GM12878 (cell line): ENCODE measurements at regions not wholly inside any gene's neighbourhood (a gene's known extent, or its start where the extent isn't known, plus 50 kb on each side); places are given as distances from the start of the nearest gene placed in this dataset.
A peak's percentile ranks its signal among the peaks of the same experiment; 100 is the strongest.

Experiments
- ATAC-seq: fragments of 200-7000 bp; cut with Tn5 transposase; 3 replicates; pipeline ENCODE4 v1.9.1; 2020; ENCODE audit warnings: mild to moderate bottlenecking, moderate library complexity
- BruUV-seq: library from RNA; stranded (reverse); fragments of 400-500 nt; replicated peaks from 2 replicates; lab custom pipeline; 2021; lab: Mats Ljungman, UMichigan
- CTCF ChIA-PET: fragments of 300-600 bp; sonication (Branson Sonifier 250); formaldehyde crosslinking; extraction: SDS; loops from one replicate; lab custom pipeline; 2021; ENCODE audit warnings: inconsistent platforms; lab: Yijun Ruan, JAX
- POLR2A ChIA-PET: fragments of 350-600 bp; formaldehyde crosslinking; extraction: SDS; loops from one replicate; lab custom pipeline; 2021; ENCODE audit warnings: inconsistent platforms; lab: Charles Lee
- RAD21 ChIA-PET: fragments of 300-600 bp; sonication (Branson Sonifier 250); formaldehyde crosslinking; loops from one replicate; lab custom pipeline; 2023; ENCODE audit warnings: antibody characterized with exemption; ENCODE audit not compliant: unreplicated experiment; lab: Charles Lee
- SMC1A ChIA-PET: fragments of 300-600 bp; sonication (Branson Sonifier 250); formaldehyde crosslinking; loops from one replicate; lab custom pipeline; 2023; ENCODE audit not compliant: unreplicated experiment, uncharacterized antibody; lab: Charles Lee
- DNase-seq: peaks from one replicate; pipeline ENCODE4 v3.0.0-alpha.2; 2011; ENCODE audit warnings: low read depth, low spot score
- FAIRE-seq: peaks from 3 replicates; lab custom pipeline; 2011; peaks lifted over from hg19 to GRCh38; lab: Jason Lieb, UNC
- H2AFZ ChIP-seq: 2 replicates; pipeline ENCODE4 v1.6.0; 2011; ENCODE audit warnings: low read depth, low read length, control low read depth; ENCODE audit not compliant: control insufficient read depth
- H3K27ac ChIP-seq: 2 replicates; pipeline ENCODE4 v1.5.1; 2011; ENCODE audit warnings: control low read depth; ENCODE audit not compliant: control insufficient read depth, insufficient read depth
- H3K27me3 ChIP-seq, 2 experiments: replicated peaks in 1 of 2; 2 replicates each; pipeline versions ENCODE4 v1.6.0 to v1.6.1; 2011; ENCODE audit warnings: low read length in 1 of 2; ENCODE audit not compliant: control insufficient read depth in 2 of 2, insufficient read depth in 2 of 2
- H3K36me3 ChIP-seq, 2 experiments: 2 replicates each; pipeline ENCODE4 v1.5.1; 2011; ENCODE audit warnings: low read length in 1 of 2; ENCODE audit not compliant: control insufficient read depth in 2 of 2, insufficient read depth in 2 of 2
- H3K4me1 ChIP-seq: 2 replicates; pipeline ENCODE4 v1.6.1; 2011; ENCODE audit warnings: mild to moderate bottlenecking, low read length, moderate library complexity, mixed read lengths; ENCODE audit not compliant: control insufficient read depth, insufficient read depth
- H3K4me2 ChIP-seq: 2 replicates; pipeline ENCODE4 v1.6.0; 2011; ENCODE audit warnings: control low read depth; ENCODE audit not compliant: control insufficient read depth, insufficient read depth
- H3K4me3 ChIP-seq: fragments of 200-600 bp; sonication (generic); 2 replicates; pipeline ENCODE4 v1.5.1; 2016
- H3K79me2 ChIP-seq: 2 replicates; pipeline ENCODE4 v1.6.0; 2011; ENCODE audit warnings: low read length; ENCODE audit not compliant: control insufficient read depth, insufficient read depth
- H3K9ac ChIP-seq: 2 replicates; pipeline ENCODE4 v1.8.0; 2011; ENCODE audit warnings: low read length, control low read depth, mixed read lengths; ENCODE audit not compliant: control insufficient read depth, insufficient read depth
- H3K9me3 ChIP-seq: replicated peaks from 3 replicates; pipeline ENCODE4 v1.5.1; 2011; ENCODE audit warnings: mild to moderate bottlenecking, low read length; ENCODE audit not compliant: control insufficient read depth, insufficient read depth
- H4K20me1 ChIP-seq: 2 replicates; pipeline ENCODE4 v1.6.0; 2011; ENCODE audit not compliant: control insufficient read depth, insufficient read depth
- ATF7 ChIP-seq: fragments of 450-650 bp; IDR thresholded peaks from 2 replicates; pipeline ENCODE4 v1.6.1; 2016; ENCODE audit warnings: low read depth, mild to moderate bottlenecking
- CBFB ChIP-seq: IDR thresholded peaks from 2 replicates; pipeline ENCODE4 v1.6.1; 2016; ENCODE audit warnings: antibody characterized with exemption, low read depth
- EED ChIP-seq: sonication (generic); IDR thresholded peaks from 2 replicates; pipeline ENCODE4 v1.6.1; 2016; ENCODE audit warnings: antibody characterized with exemption, low read depth
- HDAC2 ChIP-seq: fragments of 200-600 bp; sonication (generic); IDR thresholded peaks from 2 replicates; pipeline ENCODE4 v1.6.1; 2017
- IKZF1 ChIP-seq: fragments of 450-650 bp; conservative IDR thresholded peaks from 2 replicates; pipeline ENCODE4 v1.6.1; 2017; ENCODE audit warnings: antibody characterized with exemption, mild to moderate bottlenecking
- JUNB ChIP-seq: IDR thresholded peaks from 2 replicates; pipeline ENCODE4 v1.6.1; 2016; ENCODE audit warnings: antibody characterized with exemption, mild to moderate bottlenecking
- JUND ChIP-seq: IDR thresholded peaks from 2 replicates; pipeline ENCODE4 v1.6.1; 2012; ENCODE audit warnings: low read depth, mild to moderate bottlenecking, low read length, improper control_type of control experiment, moderate library complexity
- MEF2A ChIP-seq: IDR thresholded peaks from 2 replicates; pipeline ENCODE4 v1.6.1; 2011; ENCODE audit warnings: low read depth, mild to moderate bottlenecking, low read length, moderate library complexity; ENCODE audit not compliant: insufficient read depth
- MEF2B ChIP-seq: fragments of 450-650 bp; IDR thresholded peaks from 2 replicates; pipeline ENCODE4 v1.6.1; 2018; ENCODE audit warnings: mild to moderate bottlenecking, moderate library complexity; ENCODE audit not compliant: partially characterized antibody, poor library complexity, severe bottlenecking
- MTA2 ChIP-seq: fragments of 450-650 bp; IDR thresholded peaks from 2 replicates; pipeline ENCODE4 v1.6.1; 2016; ENCODE audit warnings: low read depth, mild to moderate bottlenecking, moderate library complexity
- MYC ChIP-seq: IDR thresholded peaks from 2 replicates; pipeline ENCODE4 v1.6.1; 2011; ENCODE audit warnings: mild to moderate bottlenecking, low read length, moderate library complexity, inconsistent platforms; ENCODE audit not compliant: insufficient read depth, insufficient replicate concordance, insufficient read length, severe bottlenecking
- RAD21 ChIP-seq: IDR thresholded peaks from 2 replicates; pipeline ENCODE4 v1.6.1; 2011; ENCODE audit warnings: mild to moderate bottlenecking, low read depth, low read length, moderate library complexity; ENCODE audit not compliant: insufficient read depth
- SIX5 ChIP-seq: IDR thresholded peaks from 2 replicates; pipeline ENCODE4 v1.6.1; 2011; ENCODE audit warnings: mild to moderate bottlenecking, low read depth, low read length, moderate library complexity; ENCODE audit not compliant: severe bottlenecking
- YBX1 ChIP-seq: fragments of 450-650 bp; IDR thresholded peaks from 2 replicates; pipeline ENCODE4 v1.6.1; 2016; ENCODE audit warnings: antibody characterized with exemption
- YY1 ChIP-seq: IDR thresholded peaks from 2 replicates; pipeline ENCODE4 v1.6.1; 2011; ENCODE audit warnings: low read depth, mild to moderate bottlenecking, low read length
- WGBS: methylation state at CpG from one replicate; pipeline ENCODE4 v1.1.6; 2016; ENCODE audit warnings: low lambda C conversion rate; ENCODE audit not compliant: insufficient replicate concordance, insufficient coverage; ENCODE audit errors: missing lambda C conversion rate; 5-methylcytosine and 5-hydroxymethylcytosine counted together
- in situ Hi-C: fragments of 300-500 bp; cut with MboI; formaldehyde crosslinking; loops from 9 replicates; pipeline ENCODE4 v1.14.3; 2018; ENCODE audit warnings: mixed read lengths
- intact Hi-C: fragments of 100-400 bp; cut with micrococcal nuclease; formaldehyde crosslinking; loops from one replicate; pipeline ENCODE4 v1.14.2; 2022; ENCODE audit not compliant: unreplicated experiment
- TF ChIP-seq, protein P1 (sequence below): fragments of 450-650 bp; formaldehyde crosslinking; IDR thresholded peaks from 2 replicates; pipeline ENCODE4 v1.5.0; 2022; ENCODE audit warnings: mild to moderate bottlenecking, missing genetic modification characterization
- TF ChIP-seq, protein P2 (sequence below): IDR thresholded peaks from 2 replicates; pipeline ENCODE4 v1.6.1; 2011; ENCODE audit warnings: borderline replicate concordance, low read depth, mild to moderate bottlenecking, moderate library complexity, low read length; ENCODE audit not compliant: insufficient read depth, poor library complexity, severe bottlenecking
- TF ChIP-seq, protein P3 (sequence below): fragments of 450-650 bp; IDR thresholded peaks from 2 replicates; pipeline ENCODE4 v1.6.1; 2017; ENCODE audit warnings: mild to moderate bottlenecking

DNA sequence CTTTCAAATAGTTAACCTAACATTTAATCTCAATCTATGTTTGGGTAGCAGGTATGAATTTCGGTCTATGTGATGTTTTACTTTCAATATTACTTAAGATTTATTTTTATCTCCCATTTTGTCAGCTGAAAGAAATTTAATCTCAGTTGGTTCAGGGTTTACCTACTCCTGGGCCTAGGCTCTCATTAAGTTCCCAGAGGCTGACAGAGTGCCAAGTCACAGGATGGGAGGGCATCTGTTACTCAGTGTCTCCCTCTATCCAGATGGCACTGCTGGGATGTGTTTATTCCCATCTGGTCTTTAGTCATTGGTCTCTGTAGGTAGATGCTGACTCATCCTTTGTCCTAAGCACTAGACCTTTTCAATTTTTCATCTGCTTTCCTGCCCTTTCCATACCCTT, 129.4 kb upstream of the ARSJ start:
- POLR2A ChIA-PET, result interaction anchor here (0.6 kb wide), 3 partner anchors 28 to 604 kb away, joined by 3 to 4 read pairs (median 4); no protein-coding TSS in a partner anchor
- DNase-seq, result peak; percentile 15

More for the DNA sequence above, 129.4 kb upstream of the ARSJ start:
- H3K27me3 ChIP-seq, result no peaks in the 10 kb centered on the region
- intact Hi-C loops, result no loop called here
- no peak for TF ChIP-seq MYC
- TF ChIP-seq MEF2B, result peak; percentile 31
- TF ChIP-seq EED, result no peak
- TF ChIP-seq SIX5, result no peak
- TF ChIP-seq, protein P1, sequence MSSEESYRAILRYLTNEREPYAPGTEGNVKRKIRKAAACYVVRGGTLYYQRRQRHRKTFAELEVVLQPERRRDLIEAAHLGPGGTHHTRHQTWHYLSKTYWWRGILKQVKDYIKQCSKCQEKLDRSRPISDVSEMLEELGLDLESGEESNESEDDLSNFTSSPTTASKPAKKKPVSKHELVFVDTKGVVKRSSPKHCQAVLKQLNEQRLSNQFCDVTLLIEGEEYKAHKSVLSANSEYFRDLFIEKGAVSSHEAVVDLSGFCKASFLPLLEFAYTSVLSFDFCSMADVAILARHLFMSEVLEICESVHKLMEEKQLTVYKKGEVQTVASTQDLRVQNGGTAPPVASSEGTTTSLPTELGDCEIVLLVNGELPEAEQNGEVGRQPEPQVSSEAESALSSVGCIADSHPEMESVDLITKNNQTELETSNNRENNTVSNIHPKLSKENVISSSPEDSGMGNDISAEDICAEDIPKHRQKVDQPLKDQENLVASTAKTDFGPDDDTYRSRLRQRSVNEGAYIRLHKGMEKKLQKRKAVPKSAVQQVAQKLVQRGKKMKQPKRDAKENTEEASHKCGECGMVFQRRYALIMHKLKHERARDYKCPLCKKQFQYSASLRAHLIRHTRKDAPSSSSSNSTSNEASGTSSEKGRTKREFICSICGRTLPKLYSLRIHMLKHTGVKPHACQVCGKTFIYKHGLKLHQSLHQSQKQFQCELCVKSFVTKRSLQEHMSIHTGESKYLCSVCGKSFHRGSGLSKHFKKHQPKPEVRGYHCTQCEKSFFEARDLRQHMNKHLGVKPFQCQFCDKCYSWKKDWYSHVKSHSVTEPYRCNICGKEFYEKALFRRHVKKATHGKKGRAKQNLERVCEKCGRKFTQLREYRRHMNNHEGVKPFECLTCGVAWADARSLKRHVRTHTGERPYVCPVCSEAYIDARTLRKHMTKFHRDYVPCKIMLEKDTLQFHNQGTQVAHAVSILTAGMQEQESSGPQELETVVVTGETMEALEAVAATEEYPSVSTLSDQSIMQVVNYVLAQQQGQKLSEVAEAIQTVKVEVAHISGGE, result no peak
- TF ChIP-seq, protein P2, sequence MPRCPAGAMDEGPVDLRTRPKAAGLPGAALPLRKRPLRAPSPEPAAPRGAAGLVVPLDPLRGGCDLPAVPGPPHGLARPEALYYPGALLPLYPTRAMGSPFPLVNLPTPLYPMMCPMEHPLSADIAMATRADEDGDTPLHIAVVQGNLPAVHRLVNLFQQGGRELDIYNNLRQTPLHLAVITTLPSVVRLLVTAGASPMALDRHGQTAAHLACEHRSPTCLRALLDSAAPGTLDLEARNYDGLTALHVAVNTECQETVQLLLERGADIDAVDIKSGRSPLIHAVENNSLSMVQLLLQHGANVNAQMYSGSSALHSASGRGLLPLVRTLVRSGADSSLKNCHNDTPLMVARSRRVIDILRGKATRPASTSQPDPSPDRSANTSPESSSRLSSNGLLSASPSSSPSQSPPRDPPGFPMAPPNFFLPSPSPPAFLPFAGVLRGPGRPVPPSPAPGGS, result no peak
- TF ChIP-seq, protein P3, sequence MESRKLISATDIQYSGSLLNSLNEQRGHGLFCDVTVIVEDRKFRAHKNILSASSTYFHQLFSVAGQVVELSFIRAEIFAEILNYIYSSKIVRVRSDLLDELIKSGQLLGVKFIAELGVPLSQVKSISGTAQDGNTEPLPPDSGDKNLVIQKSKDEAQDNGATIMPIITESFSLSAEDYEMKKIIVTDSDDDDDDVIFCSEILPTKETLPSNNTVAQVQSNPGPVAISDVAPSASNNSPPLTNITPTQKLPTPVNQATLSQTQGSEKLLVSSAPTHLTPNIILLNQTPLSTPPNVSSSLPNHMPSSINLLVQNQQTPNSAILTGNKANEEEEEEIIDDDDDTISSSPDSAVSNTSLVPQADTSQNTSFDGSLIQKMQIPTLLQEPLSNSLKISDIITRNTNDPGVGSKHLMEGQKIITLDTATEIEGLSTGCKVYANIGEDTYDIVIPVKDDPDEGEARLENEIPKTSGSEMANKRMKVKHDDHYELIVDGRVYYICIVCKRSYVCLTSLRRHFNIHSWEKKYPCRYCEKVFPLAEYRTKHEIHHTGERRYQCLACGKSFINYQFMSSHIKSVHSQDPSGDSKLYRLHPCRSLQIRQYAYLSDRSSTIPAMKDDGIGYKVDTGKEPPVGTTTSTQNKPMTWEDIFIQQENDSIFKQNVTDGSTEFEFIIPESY, result no peak
- no peak for TF ChIP-seq CBFB
- no peak for TF ChIP-seq HDAC2
- no peak for TF ChIP-seq JUND
- peak; percentile 31; the same call in 1 of the 2 replicates for TF ChIP-seq ATF7
- TF ChIP-seq RAD21, result no peak
- TF ChIP-seq MTA2, result no peak; the same call in 1 of the 2 replicates
- TF ChIP-seq IKZF1, result 0 out of 2 replicates have a peak, but pooled peaks have one; percentile 13
- peak; percentile 59; the same call in 1 of the 2 replicates for TF ChIP-seq MEF2A
- TF ChIP-seq YY1, result no peak
- peak; percentile 59 for TF ChIP-seq JUNB
- TF ChIP-seq YBX1, result no peak
- TF ChIP-seq, all 136 proteins: peak for 5
- Histone ChIP-seq H3K4me2 (peak overlapping the region; percentile 60; the same call in 1 of the 2 replicates), H3K27ac (no peak overlapping the region), H3K4me1 (peaks cover 6% of the 10 kb centered on the region; the same call in 1 of the 2 replicates), H4K20me1 (no peaks in the 10 kb centered on the region), H3K9ac (no peak overlapping the region), H3K4me3 (no peak overlapping the region), H3K79me2 (no peaks in the 10 kb centered on the region), H2AFZ (peak overlapping the region; percentile 72), H3K9me3 (no peaks in the 10 kb centered on the region), H3K36me3 (no peaks in the 10 kb centered on the region)
- ChIA-PET RAD21 (interaction anchor here (1.1 kb wide), 1 partner anchor 10 kb away, joined by 3 read pairs; no protein-coding TSS in a partner anchor), CTCF (no interaction called here), SMC1A (interaction anchor here (0.8 to 1.4 kb wide), 2 partner anchors 11 to 87 kb away, joined by 3 to 5 read pairs; no protein-coding TSS in a partner anchor)
- no TSS peak for BruUV-seq
- WGBS, result 0% methylated on average over 1 of the region's 1 CpG
- in situ Hi-C loops, result no loop called here
- FAIRE-seq, result peak; percentile 71
- ATAC-seq, result peak; percentile 66
